Natural killer cell treated with Interleukin-12 subunit alpha and Interleukin-12 subunit beta and Interleukin-15 and Interleukin-18, amount 100 ng/mL, for 72 hours (primary cell): ENCODE measurements at regions not wholly inside any gene's neighbourhood (a gene's known extent, or its start where the extent isn't known, plus 50 kb on each side); places are given as distances from the start of the nearest gene placed in this dataset.

ENCODE experiments used
- ATAC-seq, 2 donors: fragments of 150-1000 bp; cut with Tn5 transposase in 1 of 2; sonication (Bioruptor Pico), chemical (Tn5 transposase) in 1 of 2; 2 replicates each; pipeline ENCODE4 v1.10.0; 2021
- DNase-seq: peaks from one replicate; pipeline ENCODE4 v3.0.0; 2022; ENCODE audit warnings: low spot score
- H3K27ac Mint-ChIP-seq, 2 donors: 1 replicate in 1 of 2; 2 replicates in 1 of 2; pipeline ENCODE4 v1.8.0; 2022; ENCODE audit warnings: mixed read lengths in 2 of 2, mild to moderate bottlenecking in 1 of 2, moderate library complexity in 1 of 2
- H3K27me3 Mint-ChIP-seq, 2 donors: 1 replicate in 1 of 2; 2 replicates in 1 of 2; pipeline ENCODE4 v1.8.0; 2022; ENCODE audit warnings: mixed read lengths in 2 of 2
- H3K36me3 Mint-ChIP-seq: one replicate; pipeline ENCODE4 v1.8.0; 2022; ENCODE audit warnings: mixed read lengths
- H3K4me1 Mint-ChIP-seq, 2 donors: 1 replicate in 1 of 2; 2 replicates in 1 of 2; pipeline ENCODE4 v1.8.0; 2022; ENCODE audit warnings: low read depth in 2 of 2, mixed read lengths in 2 of 2, mild to moderate bottlenecking in 1 of 2
- H3K4me3 Mint-ChIP-seq: one replicate; pipeline ENCODE4 v1.8.0; 2022; ENCODE audit warnings: mixed read lengths
- H3K9me3 Mint-ChIP-seq: 2 replicates; pipeline ENCODE4 v1.8.0; 2022; ENCODE audit warnings: mixed read lengths

DNA sequence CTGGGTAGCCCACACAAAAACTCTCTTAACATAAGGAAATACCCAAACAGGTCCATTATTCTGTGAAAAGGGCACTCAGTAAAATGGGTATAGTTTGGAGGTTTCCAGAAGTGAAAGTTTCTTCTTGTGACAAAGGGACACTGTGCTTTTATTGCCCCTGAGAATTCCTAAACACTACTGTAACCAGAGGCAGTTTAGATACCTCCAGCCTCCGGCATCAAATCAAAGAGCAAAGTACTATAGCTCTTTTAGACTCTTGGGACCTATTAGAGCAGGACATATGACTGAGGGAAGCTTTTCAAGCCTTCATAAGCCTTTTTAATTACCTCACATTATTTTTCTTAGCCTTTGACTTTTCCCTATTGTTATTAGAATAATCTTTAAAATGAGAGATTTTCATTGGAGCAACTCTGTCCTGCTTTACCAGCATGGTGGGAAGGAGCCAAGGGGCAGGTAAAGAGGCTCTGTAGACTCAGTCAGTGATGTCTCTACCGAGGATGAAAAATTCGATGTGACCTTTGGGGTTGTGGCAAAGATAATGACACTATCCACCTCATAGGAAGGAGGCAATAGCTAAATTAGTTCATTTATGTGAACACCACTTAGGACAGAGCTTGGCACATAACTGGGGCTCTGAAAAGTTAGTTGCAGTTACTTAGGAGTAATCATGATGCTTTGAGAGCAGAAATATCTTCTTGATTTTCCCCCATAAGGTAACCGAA lies 85.1 kb downstream of the IFNG start:
- ATAC-seq (peak in 1 of 2 donors; percentile 28), DNase-seq (no peak)
- Mint-ChIP-seq H3K9me3 (peaks cover 5% of the 10 kb centered on the region), H3K4me3 (peak overlapping the region; percentile 41), H3K4me1 (peaks cover 59 to 70% of the 10 kb centered on the region in 2 donors), H3K27me3 (no peaks in the 10 kb centered on the region), H3K36me3 (peaks cover 27% of the 10 kb centered on the region), H3K27ac (peak overlapping the region; percentile 95 to 97)

DNA sequence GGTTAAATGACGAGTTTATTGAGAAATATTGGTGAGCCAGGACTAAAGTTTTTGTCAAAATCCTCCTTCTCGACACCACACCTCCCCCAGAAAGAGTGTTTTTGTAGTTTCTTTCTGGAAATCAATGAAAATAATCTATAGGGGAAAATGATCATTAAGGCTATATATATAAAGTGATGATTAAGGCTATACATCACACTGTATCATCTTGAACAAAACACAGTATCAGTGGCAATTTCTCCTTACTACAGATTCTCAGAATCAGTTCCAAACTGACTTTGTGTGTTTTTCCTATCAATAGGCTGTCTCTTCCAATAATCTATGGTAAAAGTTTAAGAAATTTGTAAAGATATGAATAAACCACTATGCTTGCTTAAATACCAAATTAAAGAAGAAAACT lies 81.7 kb downstream of the IFNG-AS1 start:
- Mint-ChIP-seq H3K4me1 (peaks cover 57 to 66% of the 10 kb centered on the region in 2 donors), H3K27ac (peak overlapping the region; percentile 92 to 93), H3K4me3 (peak overlapping the region; percentile 63), H3K9me3 (peaks cover 13% of the 10 kb centered on the region), H3K27me3 (no peaks in the 10 kb centered on the region), H3K36me3 (peaks cover 39% of the 10 kb centered on the region)
- no peak for DNase-seq
- peak; percentile 64 to 76 for ATAC-seq
